ENCODE measurements at regions not wholly inside any gene's neighbourhood (a gene's known extent, or its start where the extent isn't known, plus 50 kb on each side); places are given as distances from the start of the nearest gene placed in this dataset.

- peaks cover 0 to 1% (median 0%) of the 10 kb centered on the region in 3 donors for H3K27me3 Mint-ChIP-seq (ENCODE audit: low read depth in 3 of 3)
- Histone ChIP-seq H3K9ac (ENCODE audit: insufficient read depth, low read length, poor library complexity, severe bottlenecking) (no peak overlapping the region), H3K4me3 (replicated peaks in 1 of 3; ENCODE audit: low read depth in 2 of 3, low read length in 3 of 3) (no peak overlapping the region), H3K9me3 (replicated peaks in 1 of 2; ENCODE audit: control insufficient read depth in 1 of 2, insufficient read depth in 1 of 2, low read length in 2 of 2) (no peaks in the 10 kb centered on the region), H3K27me3 (ENCODE audit: control insufficient read depth in 2 of 2, insufficient read depth in 2 of 2, low read length in 2 of 2) (no peaks in the 10 kb centered on the region), H3K4me2 (replicated peaks; ENCODE audit: extremely low read depth, low read length, poor library complexity, severe bottlenecking) (no peak overlapping the region), H3K36me3 (replicated peaks in 1 of 2; ENCODE audit: control insufficient read depth in 1 of 2, insufficient read depth in 2 of 2, low read length in 2 of 2) (no peaks in the 10 kb centered on the region), H3K79me2 (ENCODE audit: insufficient read depth, low read length) (no peaks in the 10 kb centered on the region), H2AFZ (ENCODE audit: insufficient read depth, low read depth, low read length, poor library complexity, severe bottlenecking) (no peak overlapping the region), H4K20me1 (ENCODE audit: insufficient read depth, low read length) (no peaks in the 10 kb centered on the region), H3K4me1 (ENCODE audit: control insufficient read depth in 1 of 2, insufficient read depth in 2 of 2, low read length in 2 of 2) (peaks cover 4 to 5% of the 10 kb centered on the region in 2 donors), H3K27ac (ENCODE audit: low read depth in 1 of 2, low read length in 2 of 2) (no peak overlapping the region)
- no peak for DNase-seq
- H3K4me3 Mint-ChIP-seq = no peak overlapping the region
- WGBS (ENCODE audit: insufficient coverage) = no CpG with 5 or more reads among the region's 1 CpG
- peaks cover 6% of the 10 kb centered on the region for H3K4me1 Mint-ChIP-seq
- H3K9me3 Mint-ChIP-seq = peaks cover 0 to 9% (median 3%) of the 10 kb centered on the region in 7 donors
- no peak overlapping the region for H3K27ac Mint-ChIP-seq
- TF ChIP-seq CTCF (IDR thresholded peaks at IDR 0.05) = no peak
- intact Hi-C loops (cut with micrococcal nuclease) = no loop called here
- H3K36me3 Mint-ChIP-seq = no peaks in the 10 kb centered on the region
Observed at GRCh38 chr1:221139991-221140390, 260.7 kb downstream of the HLX start.

DNA sequence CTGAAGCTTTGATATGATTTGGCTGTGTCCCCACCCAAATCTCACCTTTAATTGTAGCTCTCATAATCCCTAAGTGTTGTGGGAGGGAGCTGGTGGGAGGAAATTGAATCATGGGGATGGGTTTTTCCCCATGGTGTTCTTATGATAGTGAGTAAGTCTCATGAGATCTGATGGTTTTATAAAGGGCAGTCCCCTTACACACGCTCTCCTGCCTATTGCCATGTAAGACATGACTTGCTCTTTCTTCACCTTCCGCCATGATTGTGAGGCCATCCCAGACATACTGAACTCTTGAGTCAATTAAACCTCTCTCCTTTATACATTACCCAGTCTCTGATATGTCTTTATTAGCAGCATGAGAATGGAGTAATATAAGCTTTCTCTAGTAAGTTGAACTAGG lies 261.9 kb downstream of the HLX start:
- H3K4me3 Mint-ChIP-seq = no peak overlapping the region
- Histone ChIP-seq H3K4me1 (ENCODE audit: control insufficient read depth in 1 of 2, insufficient read depth in 2 of 2, low read length in 2 of 2) (peaks cover 4 to 5% of the 10 kb centered on the region in 2 donors), H2AFZ (ENCODE audit: insufficient read depth, low read depth, low read length, poor library complexity, severe bottlenecking) (no peak overlapping the region), H3K27me3 (ENCODE audit: control insufficient read depth in 2 of 2, insufficient read depth in 2 of 2, low read length in 2 of 2) (no peaks in the 10 kb centered on the region), H3K4me3 (replicated peaks in 1 of 3; ENCODE audit: low read depth in 2 of 3, low read length in 3 of 3) (no peak overlapping the region), H4K20me1 (ENCODE audit: insufficient read depth, low read length) (no peaks in the 10 kb centered on the region), H3K9me3 (replicated peaks in 1 of 2; ENCODE audit: control insufficient read depth in 1 of 2, insufficient read depth in 1 of 2, low read length in 2 of 2) (no peaks in the 10 kb centered on the region), H3K79me2 (ENCODE audit: insufficient read depth, low read length) (no peaks in the 10 kb centered on the region), H3K9ac (ENCODE audit: insufficient read depth, low read length, poor library complexity, severe bottlenecking) (no peak overlapping the region), H3K36me3 (replicated peaks in 1 of 2; ENCODE audit: control insufficient read depth in 1 of 2, insufficient read depth in 2 of 2, low read length in 2 of 2) (no peaks in the 10 kb centered on the region), H3K4me2 (replicated peaks; ENCODE audit: extremely low read depth, low read length, poor library complexity, severe bottlenecking) (no peak overlapping the region), H3K27ac (ENCODE audit: low read depth in 1 of 2, low read length in 2 of 2) (no peak overlapping the region)
- peaks cover 6% of the 10 kb centered on the region for H3K4me1 Mint-ChIP-seq
- peaks cover 2 to 13% (median 3%) of the 10 kb centered on the region in 7 donors for H3K9me3 Mint-ChIP-seq
- no peaks in the 10 kb centered on the region for H3K36me3 Mint-ChIP-seq
- TF ChIP-seq CTCF (IDR thresholded peaks at IDR 0.05) = no peak
- peak in 1 of 3 donors; percentile 58 for DNase-seq
- no peak overlapping the region for H3K27ac Mint-ChIP-seq
- intact Hi-C loops (cut with micrococcal nuclease) = no loop called here
- no CpG with 5 or more reads among the region's 2 CpGs for WGBS (ENCODE audit: insufficient coverage)
- H3K27me3 Mint-ChIP-seq (ENCODE audit: low read depth in 3 of 3) = peaks cover 0 to 1% (median 0%) of the 10 kb centered on the region in 3 donors

Measured in CD14-positive monocyte (primary cell).